ENCODE measurements at regions not wholly inside any gene's neighbourhood (a gene's known extent, or its start where the extent isn't known, plus 50 kb on each side); places are given as distances from the start of the nearest gene placed in this dataset.

GRCh38 chr3:118791246-118791645, 243.4 kb downstream of the IGSF11 start:
- Histone ChIP-seq H3K27me3 (replicated peaks; ENCODE audit: insufficient read depth) (no peaks in the 10 kb centered on the region), H3F3A (ENCODE audit: insufficient read depth) (no peaks in the 10 kb centered on the region), H3K9me2 (ENCODE audit: insufficient read depth) (no peaks in the 10 kb centered on the region), H3K9me3 (ENCODE audit: low read depth) (no peaks in the 10 kb centered on the region), H3K27ac (no peak overlapping the region), H4K20me1 (ENCODE audit: insufficient read depth) (no peaks in the 10 kb centered on the region), H3K79me2 (ENCODE audit: insufficient read depth) (no peaks in the 10 kb centered on the region), H3K4me3 (no peak overlapping the region), H3K36me3 (ENCODE audit: low read depth) (no peaks in the 10 kb centered on the region), H3K4me2 (ENCODE audit: unreplicated experiment) (no peak overlapping the region), H2AFZ (no peak overlapping the region), H3K4me1 (ENCODE audit: insufficient read depth) (no peaks in the 10 kb centered on the region), H3K9ac (no peak overlapping the region)
- in situ Hi-C loops (cut with MboI) = no loop called here
- no peak for TF ChIP-seq EZH2 (IDR thresholded peaks at IDR 0.05; ENCODE audit: insufficient read depth, poor library complexity, severe bottlenecking)
- no peak for TF ChIP-seq EZH2phosphoT487 (IDR thresholded peaks at IDR 0.05; ENCODE audit: insufficient read depth, low read depth)
- 40 to 44% methylated on average over 5 of the region's 5 CpGs for WGBS, 2 experiments (ENCODE audit: low coverage in 1 of 2, low lambda C conversion rate in 2 of 2, missing lambda C conversion rate in 2 of 2)
- no peak for DNase-seq

GRCh38 chr3:118792191-118792590, 242.5 kb downstream of the IGSF11 start:
- Histone ChIP-seq H3K9me2 (ENCODE audit: insufficient read depth) (no peaks in the 10 kb centered on the region), H3K4me1 (ENCODE audit: insufficient read depth) (no peaks in the 10 kb centered on the region), H3K36me3 (ENCODE audit: low read depth) (no peaks in the 10 kb centered on the region), H3F3A (ENCODE audit: insufficient read depth) (no peaks in the 10 kb centered on the region), H3K27ac (no peak overlapping the region), H3K9me3 (ENCODE audit: low read depth) (no peaks in the 10 kb centered on the region), H3K9ac (no peak overlapping the region), H4K20me1 (ENCODE audit: insufficient read depth) (no peaks in the 10 kb centered on the region), H3K4me3 (no peak overlapping the region), H3K79me2 (ENCODE audit: insufficient read depth) (no peaks in the 10 kb centered on the region), H3K4me2 (ENCODE audit: unreplicated experiment) (no peak overlapping the region), H2AFZ (no peak overlapping the region), H3K27me3 (replicated peaks; ENCODE audit: insufficient read depth) (no peaks in the 10 kb centered on the region)
- TF ChIP-seq EZH2 (IDR thresholded peaks at IDR 0.05; ENCODE audit: insufficient read depth, poor library complexity, severe bottlenecking) (no peak), EZH2phosphoT487 (IDR thresholded peaks at IDR 0.05; ENCODE audit: insufficient read depth, low read depth) (no peak)
- in situ Hi-C loops (cut with MboI) = no loop called here
- WGBS, 2 experiments (ENCODE audit: low coverage in 1 of 2, low lambda C conversion rate in 2 of 2, missing lambda C conversion rate in 2 of 2) = 3 to 5% methylated on average over 4 of the region's 4 CpGs
- DNase-seq = no peak

GRCh38 chr3:118793176-118793575, 241.5 kb downstream of the IGSF11 start:
- TF ChIP-seq EZH2phosphoT487 (IDR thresholded peaks at IDR 0.05; ENCODE audit: insufficient read depth, low read depth) = no peak
- no peak for TF ChIP-seq EZH2 (IDR thresholded peaks at IDR 0.05; ENCODE audit: insufficient read depth, poor library complexity, severe bottlenecking)
- no peak overlapping the region for H3K4me2 ChIP-seq (ENCODE audit: unreplicated experiment)
- H3K27ac ChIP-seq = no peak overlapping the region
- no peaks in the 10 kb centered on the region for H3K36me3 ChIP-seq (ENCODE audit: low read depth)
- H3K27me3 ChIP-seq (replicated peaks; ENCODE audit: insufficient read depth) = no peaks in the 10 kb centered on the region
- no peaks in the 10 kb centered on the region for H3K79me2 ChIP-seq (ENCODE audit: insufficient read depth)
- H2AFZ ChIP-seq = no peak overlapping the region
- DNase-seq = no peak
- in situ Hi-C loops (cut with MboI) = no loop called here
- H3K4me1 ChIP-seq (ENCODE audit: insufficient read depth) = no peaks in the 10 kb centered on the region
- H3K9me2 ChIP-seq (ENCODE audit: insufficient read depth) = no peaks in the 10 kb centered on the region
- H3K9me3 ChIP-seq (ENCODE audit: low read depth) = no peaks in the 10 kb centered on the region
- H3F3A ChIP-seq (ENCODE audit: insufficient read depth) = no peaks in the 10 kb centered on the region
- H4K20me1 ChIP-seq (ENCODE audit: insufficient read depth) = no peaks in the 10 kb centered on the region
- no peak overlapping the region for H3K9ac ChIP-seq
- no peak overlapping the region for H3K4me3 ChIP-seq

DNA sequence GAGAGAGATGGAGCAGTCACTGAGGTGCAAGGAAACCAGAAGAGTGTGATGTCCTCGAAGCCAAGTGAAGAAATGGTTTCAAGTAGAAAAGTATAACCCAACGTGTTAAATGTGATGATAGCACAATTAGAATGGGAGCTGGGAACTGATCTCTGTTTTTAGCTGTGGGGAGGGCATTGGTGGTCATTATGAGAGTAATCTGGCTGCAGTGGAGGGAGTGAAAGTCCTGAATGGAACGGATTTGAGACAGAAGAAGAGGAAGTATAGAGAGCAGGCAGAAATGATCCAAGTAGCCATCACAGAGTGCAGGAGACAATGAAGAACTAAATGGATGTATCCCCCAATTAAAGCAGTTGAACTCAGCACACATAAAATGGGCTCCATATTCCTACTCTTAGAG, 235.3 kb downstream of the IGSF11 start:
- no peak for DNase-seq
- no peaks in the 10 kb centered on the region for H3K27me3 ChIP-seq (replicated peaks; ENCODE audit: insufficient read depth)
- no peak overlapping the region for H3K4me2 ChIP-seq (ENCODE audit: unreplicated experiment)
- 7 to 23% methylated on average over 3 of the region's 3 CpGs for WGBS, 2 experiments (ENCODE audit: low coverage in 1 of 2, low lambda C conversion rate in 2 of 2, missing lambda C conversion rate in 2 of 2)
- H3K4me1 ChIP-seq (ENCODE audit: insufficient read depth) = no peaks in the 10 kb centered on the region
- no peaks in the 10 kb centered on the region for H3K9me3 ChIP-seq (ENCODE audit: low read depth)
- no peaks in the 10 kb centered on the region for H4K20me1 ChIP-seq (ENCODE audit: insufficient read depth)
- no peaks in the 10 kb centered on the region for H3F3A ChIP-seq (ENCODE audit: insufficient read depth)
- no peak overlapping the region for H3K9ac ChIP-seq
- H3K27ac ChIP-seq = no peak overlapping the region
- no peak overlapping the region for H2AFZ ChIP-seq
- TF ChIP-seq EZH2phosphoT487 (IDR thresholded peaks at IDR 0.05; ENCODE audit: insufficient read depth, low read depth) = no peak
- TF ChIP-seq EZH2 (IDR thresholded peaks at IDR 0.05; ENCODE audit: insufficient read depth, poor library complexity, severe bottlenecking) = no peak
- H3K9me2 ChIP-seq (ENCODE audit: insufficient read depth) = no peaks in the 10 kb centered on the region
- no peaks in the 10 kb centered on the region for H3K79me2 ChIP-seq (ENCODE audit: insufficient read depth)
- H3K36me3 ChIP-seq (ENCODE audit: low read depth) = no peaks in the 10 kb centered on the region
- H3K4me3 ChIP-seq = no peak overlapping the region
- in situ Hi-C loops (cut with MboI) = no loop called here

DNA sequence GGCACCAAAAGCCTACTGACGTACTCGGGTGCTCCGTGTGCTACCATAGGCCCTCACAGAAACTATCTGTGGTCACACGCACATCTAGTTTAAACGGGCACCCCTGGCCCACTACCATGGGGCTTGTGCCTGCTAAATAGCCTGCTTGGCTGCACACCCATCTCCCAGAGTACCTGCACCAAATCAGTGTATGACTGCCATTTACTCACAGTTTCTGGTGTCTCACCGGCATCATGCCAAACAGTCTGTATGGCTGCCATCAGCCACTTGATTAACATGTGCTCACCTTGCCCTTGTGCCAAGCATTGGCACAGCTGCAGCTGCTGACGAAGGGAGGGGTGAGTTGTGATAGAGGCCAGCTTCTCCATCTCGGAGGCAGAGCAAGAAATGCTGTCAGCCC, 232.7 kb downstream of the IGSF11 start:
- H3K27ac ChIP-seq = no peak overlapping the region

More for the DNA sequence above, 232.7 kb downstream of the IGSF11 start:
- no peaks in the 10 kb centered on the region for H3K4me1 ChIP-seq (ENCODE audit: insufficient read depth)
- no peak overlapping the region for H3K9ac ChIP-seq
- no peaks in the 10 kb centered on the region for H4K20me1 ChIP-seq (ENCODE audit: insufficient read depth)
- no peaks in the 10 kb centered on the region for H3K36me3 ChIP-seq (ENCODE audit: low read depth)
- H3K9me3 ChIP-seq (ENCODE audit: low read depth) = no peaks in the 10 kb centered on the region
- no peaks in the 10 kb centered on the region for H3K79me2 ChIP-seq (ENCODE audit: insufficient read depth)
- DNase-seq = no peak
- H2AFZ ChIP-seq = no peak overlapping the region
- in situ Hi-C loops (cut with MboI) = no loop called here
- H3K4me2 ChIP-seq (ENCODE audit: unreplicated experiment) = no peak overlapping the region
- no peaks in the 10 kb centered on the region for H3F3A ChIP-seq (ENCODE audit: insufficient read depth)
- H3K9me2 ChIP-seq (ENCODE audit: insufficient read depth) = no peaks in the 10 kb centered on the region
- 37 to 58% methylated on average over 6 to 8 of the region's 8 CpGs for WGBS, 2 experiments (ENCODE audit: low coverage in 1 of 2, low lambda C conversion rate in 2 of 2, missing lambda C conversion rate in 2 of 2)
- TF ChIP-seq EZH2phosphoT487 (IDR thresholded peaks at IDR 0.05; ENCODE audit: insufficient read depth, low read depth) (no peak), EZH2 (IDR thresholded peaks at IDR 0.05; ENCODE audit: insufficient read depth, poor library complexity, severe bottlenecking) (no peak)
- no peak overlapping the region for H3K4me3 ChIP-seq
- H3K27me3 ChIP-seq (replicated peaks; ENCODE audit: insufficient read depth) = no peaks in the 10 kb centered on the region

Data from GM23248 (cell line).